ENCODE measurements at regions not wholly inside any gene's neighbourhood (a gene's known extent, or its start where the extent isn't known, plus 50 kb on each side); places are given as distances from the start of the nearest gene placed in this dataset.
"Not testable (repeated sequence)": the region's sequence is repeated elsewhere in the genome, so short reads cannot be mapped to it uniquely, and the experiment has no call there.

- DNase-seq, result no peak
These were observed 199.5 kb downstream of the TBC1D2B start for GRCh38 chr15:77877869-77878577.

GRCh38 chr15:77876107-77876820, 201.2 kb downstream of the TBC1D2B start:
- not testable (repeated sequence) for DNase-seq

GRCh38 chr15:77875066-77875721, 202.3 kb downstream of the TBC1D2B start:
- not testable (repeated sequence) for DNase-seq

GRCh38 chr15:77874063-77874462, 203.4 kb downstream of the TBC1D2B start:
- no peak for DNase-seq

- DNase-seq, result not testable (repeated sequence)
These were observed 204.7 kb downstream of the TBC1D2B start for GRCh38 chr15:77872521-77873425.

- no peak for DNase-seq
These were observed 205.6 kb downstream of the TBC1D2B start for GRCh38 chr15:77871852-77872371.

GRCh38 chr15:77870195-77871065, 207.1 kb downstream of the TBC1D2B start:
- no peak for DNase-seq

- DNase-seq, result no peak
These were observed 208.3 kb downstream of the TBC1D2B start for GRCh38 chr15:77869021-77869895.

- DNase-seq, result not testable (repeated sequence)
These were observed 209.4 kb downstream of the TBC1D2B start for GRCh38 chr15:77868048-77868629.

- DNase-seq, result no peak
These were observed 210.1 kb downstream of the TBC1D2B start for GRCh38 chr15:77867266-77868047.

GRCh38 chr15:77866596-77867125, 210.8 kb downstream of the TBC1D2B start:
- no peak for DNase-seq

- DNase-seq, result no peak
These were observed 211.3 kb downstream of the TBC1D2B start for GRCh38 chr15:77866186-77866585.

- DNase-seq, result no peak
These were observed 211.8 kb downstream of the TBC1D2B start for GRCh38 chr15:77865701-77866100.

- DNase-seq, result no peak
These were observed 212.4 kb downstream of the TBC1D2B start for GRCh38 chr15:77865106-77865610.

- no peak for DNase-seq
These were observed 213.1 kb downstream of the TBC1D2B start for GRCh38 chr15:77864211-77865105.

- no peak for DNase-seq
These were observed 213.9 kb downstream of the TBC1D2B start for GRCh38 chr15:77863491-77864105.

- DNase-seq, result no peak
These were observed 214.8 kb downstream of the TBC1D2B start for GRCh38 chr15:77862651-77863104.

Measured in NCI-H1417 treated with DMSO at 0.1 percent for 48 hours (cell line).